Neuronal stem cell (in vitro differentiated cells): ENCODE measurements at regions not wholly inside any gene's neighbourhood (a gene's known extent, or its start where the extent isn't known, plus 50 kb on each side); places are given as distances from the start of the nearest gene placed in this dataset.

Experiments
- DNase-seq: peaks from one replicate; pipeline ENCODE4 v3.0.0-alpha.2; 2013; ENCODE audit warnings: low spot score
- H2AFZ ChIP-seq: one replicate; pipeline ENCODE4 v1.6.1; 2013; ENCODE audit warnings: mild to moderate bottlenecking, low read length, inconsistent platforms
- H2AK5ac ChIP-seq: 2 replicates; pipeline ENCODE4 v1.6.1; 2013; ENCODE audit warnings: low read depth, mild to moderate bottlenecking, inconsistent platforms, low read length, moderate library complexity, mixed read lengths
- H2BK120ac ChIP-seq: 2 replicates; pipeline ENCODE4 v1.6.1; 2013; ENCODE audit warnings: low read depth, mild to moderate bottlenecking, inconsistent platforms, low read length, moderate library complexity, mixed read lengths
- H2BK12ac ChIP-seq: one replicate; pipeline ENCODE4 v1.6.1; 2013; ENCODE audit warnings: low read length, inconsistent platforms
- H2BK15ac ChIP-seq: 2 replicates; pipeline ENCODE4 v1.6.1; 2013; ENCODE audit warnings: mild to moderate bottlenecking, low read length, inconsistent platforms, mixed read lengths
- H2BK5ac ChIP-seq: one replicate; pipeline ENCODE4 v1.6.1; 2013; ENCODE audit warnings: inconsistent platforms, mild to moderate bottlenecking, low read length, moderate library complexity
- H3K14ac ChIP-seq: one replicate; pipeline ENCODE4 v1.6.1; 2013; ENCODE audit warnings: low read length, inconsistent platforms
- H3K18ac ChIP-seq: 2 replicates; pipeline ENCODE4 v1.6.1; 2013; ENCODE audit warnings: low read length, inconsistent platforms
- H3K23ac ChIP-seq: 2 replicates; pipeline ENCODE4 v1.6.1; 2013; ENCODE audit warnings: low read depth, mild to moderate bottlenecking, mixed read lengths, low read length, inconsistent platforms; ENCODE audit not compliant: poor library complexity
- H3K27ac ChIP-seq: replicated peaks from 3 replicates; pipeline ENCODE4 v1.5.1; 2013; ENCODE audit warnings: low read length, inconsistent platforms
- H3K27me3 ChIP-seq, 3 experiments: 2 replicates each; pipeline ENCODE4 v1.6.1; 2013; ENCODE audit warnings: low read length in 3 of 3, mild to moderate bottlenecking in 2 of 3, inconsistent platforms in 1 of 3, low read depth in 1 of 3, mixed read lengths in 1 of 3, moderate library complexity in 1 of 3; ENCODE audit not compliant: control insufficient read depth in 3 of 3, insufficient read depth in 3 of 3
- H3K36me3 ChIP-seq, 2 donors: replicated peaks in 1 of 2; 2 replicates each; pipeline ENCODE4 v1.6.1; 2013; ENCODE audit warnings: low read length in 2 of 2; ENCODE audit not compliant: control insufficient read depth in 2 of 2, insufficient read depth in 2 of 2
- H3K4ac ChIP-seq: 2 replicates; pipeline ENCODE4 v1.6.1; 2013; ENCODE audit warnings: inconsistent platforms, mild to moderate bottlenecking, low read length, moderate library complexity
- H3K4me1 ChIP-seq, 2 donors: 1 replicate in 1 of 2; 2 replicates in 1 of 2; pipeline ENCODE4 v1.6.1; 2013; ENCODE audit warnings: low read length in 2 of 2, low read depth in 1 of 2; ENCODE audit not compliant: control insufficient read depth in 2 of 2, insufficient read depth in 1 of 2
- H3K4me2 ChIP-seq: one replicate; pipeline ENCODE4 v1.6.1; 2013; ENCODE audit warnings: mild to moderate bottlenecking, low read length, inconsistent platforms; ENCODE audit not compliant: insufficient read depth, poor library complexity, severe bottlenecking
- H3K4me3 ChIP-seq, 2 donors: 2 replicates each; pipeline ENCODE4 v1.5.1; 2013; ENCODE audit warnings: low read length in 2 of 2, mild to moderate bottlenecking in 2 of 2, inconsistent platforms in 1 of 2, moderate library complexity in 1 of 2
- H3K79me1 ChIP-seq: one replicate; pipeline ENCODE4 v1.6.1; 2013; ENCODE audit warnings: low read depth, mild to moderate bottlenecking, inconsistent platforms, low read length, moderate library complexity
- H3K9ac ChIP-seq: one replicate; pipeline ENCODE4 v1.6.1; 2013; ENCODE audit warnings: mild to moderate bottlenecking, low read depth, low read length, inconsistent platforms; ENCODE audit not compliant: poor library complexity
- H3K9me3 ChIP-seq, 2 donors: replicated peaks in 1 of 2; 2 replicates each; pipeline versions ENCODE3 to v1.6.1; 2013; ENCODE audit warnings: low read length in 2 of 2, mild to moderate bottlenecking in 2 of 2, inconsistent platforms in 1 of 2, low read depth in 1 of 2, mixed read lengths in 1 of 2, moderate library complexity in 1 of 2; ENCODE audit not compliant: control insufficient read depth in 2 of 2, insufficient read depth in 1 of 2
- H4K8ac ChIP-seq: one replicate; pipeline ENCODE4 v1.6.1; 2013; ENCODE audit warnings: low read depth, mild to moderate bottlenecking, inconsistent platforms, low read length, moderate library complexity
- H4K91ac ChIP-seq: one replicate; pipeline ENCODE4 v1.6.1; 2013; ENCODE audit warnings: low read length, low read depth, mild to moderate bottlenecking, inconsistent platforms; ENCODE audit not compliant: poor library complexity
- WGBS, 2 donors: extraction: QIAGEN DNeasy Blood & Tissue Kit; methylation state at CpG; one replicate each; pipeline ENCODE4 v1.1.7; 2013; ENCODE audit warnings: missing lambda C conversion rate in 2 of 2, mixed read lengths in 1 of 2; ENCODE audit not compliant: insufficient read length in 2 of 2, insufficient replicate concordance in 1 of 2; ENCODE audit errors: extremely low coverage in 2 of 2; 5-methylcytosine and 5-hydroxymethylcytosine counted together

GRCh38 chr1:114292194-114292593 lies 138.5 kb upstream of the SYT6 start:
- Histone ChIP-seq H3K4me1 (peaks cover 0 to under 1% of the 10 kb centered on the region in 2 donors), H2AK5ac (no peak overlapping the region), H3K27ac (no peak overlapping the region), H2BK5ac (no peak overlapping the region), H3K18ac (no peak overlapping the region), H4K91ac (no peak overlapping the region), H2BK15ac (no peak overlapping the region), H4K8ac (no peak overlapping the region), H2BK12ac (no peak overlapping the region), H3K23ac (no peak overlapping the region), H3K4me3 (no peak overlapping the region), H3K36me3 (no peaks in the 10 kb centered on the region), H3K9me3 (peaks cover 0 to 2% of the 10 kb centered on the region in 2 donors), H3K14ac (no peak overlapping the region), H3K9ac (no peak overlapping the region), H3K4me2 (no peak overlapping the region), H3K4ac (no peak overlapping the region), H3K79me1 (no peaks in the 10 kb centered on the region), H2BK120ac (no peak overlapping the region), H3K27me3 (no peaks in the 10 kb centered on the region), H2AFZ (no peak overlapping the region)
- no peak for DNase-seq
- no CpG with 5 or more reads among the region's 5 CpGs for WGBS, 2 donors

- no peak overlapping the region for H3K14ac ChIP-seq
- no peak overlapping the region for H2BK15ac ChIP-seq
- no peak overlapping the region for H3K18ac ChIP-seq
- H3K9me3 ChIP-seq = peaks cover 0 to 2% of the 10 kb centered on the region in 2 donors
- no peak overlapping the region for H4K8ac ChIP-seq
- H4K91ac ChIP-seq = no peak overlapping the region
- H2AK5ac ChIP-seq = no peak overlapping the region
- no peak overlapping the region for H3K4me3 ChIP-seq
- H3K36me3 ChIP-seq = no peaks in the 10 kb centered on the region
- H3K4ac ChIP-seq = no peak overlapping the region
- H3K27ac ChIP-seq = no peak overlapping the region
- no peak overlapping the region for H3K4me2 ChIP-seq
- H2BK120ac ChIP-seq = no peak overlapping the region
- no peaks in the 10 kb centered on the region for H3K79me1 ChIP-seq
- DNase-seq = no peak
- H3K27me3 ChIP-seq = no peaks in the 10 kb centered on the region
- no peak overlapping the region for H2AFZ ChIP-seq
- H3K4me1 ChIP-seq = peaks cover 0 to 12% of the 10 kb centered on the region in 2 donors
- H3K9ac ChIP-seq = no peak overlapping the region
- no CpG with 5 or more reads among the region's 2 CpGs for WGBS, 2 donors
- H2BK5ac ChIP-seq = no peak overlapping the region
- no peak overlapping the region for H3K23ac ChIP-seq
- H2BK12ac ChIP-seq = no peak overlapping the region
Measured at GRCh38 chr1:114290776-114291175, 137.1 kb upstream of the SYT6 start.

GRCh38 chr1:114290341-114290740 lies 136.7 kb upstream of the SYT6 start:
- Histone ChIP-seq H2BK5ac (no peak overlapping the region), H2AK5ac (no peak overlapping the region), H4K8ac (no peak overlapping the region), H2BK120ac (no peak overlapping the region), H3K9ac (no peak overlapping the region), H3K9me3 (peaks cover 0 to 2% of the 10 kb centered on the region in 2 donors), H3K18ac (no peak overlapping the region), H3K14ac (no peak overlapping the region), H3K79me1 (no peaks in the 10 kb centered on the region), H3K4me3 (no peak overlapping the region), H2BK15ac (no peak overlapping the region), H3K4me1 (peaks cover 0 to 12% of the 10 kb centered on the region in 2 donors), H2AFZ (no peak overlapping the region), H2BK12ac (no peak overlapping the region), H3K23ac (no peak overlapping the region), H3K4ac (no peak overlapping the region), H3K27ac (no peak overlapping the region), H4K91ac (no peak overlapping the region), H3K4me2 (no peak overlapping the region), H3K36me3 (no peaks in the 10 kb centered on the region), H3K27me3 (no peaks in the 10 kb centered on the region)
- no peak for DNase-seq
- WGBS, 2 donors = no CpG with 5 or more reads among the region's 4 CpGs

GRCh38 chr1:114289824-114290223 lies 136.2 kb upstream of the SYT6 start:
- Histone ChIP-seq H3K14ac (no peak overlapping the region), H3K18ac (no peak overlapping the region), H3K9ac (peak overlapping the region; percentile 7), H2BK5ac (no peak overlapping the region), H3K4me1 (peaks cover 0 to 12% of the 10 kb centered on the region in 2 donors), H3K4me3 (no peak overlapping the region), H2BK120ac (no peak overlapping the region), H4K8ac (no peak overlapping the region), H3K79me1 (no peaks in the 10 kb centered on the region), H2AFZ (no peak overlapping the region), H3K36me3 (no peaks in the 10 kb centered on the region), H2BK12ac (no peak overlapping the region), H2AK5ac (no peak overlapping the region), H3K27me3 (no peaks in the 10 kb centered on the region), H3K27ac (no peak overlapping the region), H2BK15ac (no peak overlapping the region), H3K9me3 (peaks cover 0 to 2% of the 10 kb centered on the region in 2 donors), H4K91ac (no peak overlapping the region), H3K23ac (no peak overlapping the region), H3K4ac (no peak overlapping the region), H3K4me2 (no peak overlapping the region)
- no peak for DNase-seq
- no CpG with 5 or more reads among the region's 8 CpGs for WGBS, 2 donors
